H1 (cell line): ENCODE measurements at regions not wholly inside any gene's neighbourhood (a gene's known extent, or its start where the extent isn't known, plus 50 kb on each side); places are given as distances from the start of the nearest gene placed in this dataset.

Experiments
- CTCF ChIA-PET: fragments of 300-600 bp; sonication (Branson Sonifier 250); formaldehyde crosslinking; loops from one replicate; lab custom pipeline; 2021; ENCODE audit not compliant: partially characterized antibody; lab: Charles Lee
- POLR2A ChIA-PET: fragments of 300-600 bp; sonication (Branson Sonifier 250); formaldehyde crosslinking; loops from one replicate; lab custom pipeline; 2021; ENCODE audit warnings: inconsistent platforms; ENCODE audit not compliant: partially characterized antibody; lab: Charles Lee
- DNase-seq, 2 experiments: peaks; one replicate each; pipeline versions ENCODE4 v3.0.0 to v3.0.0-alpha.2; 2010 to 2022; ENCODE audit warnings: low spot score in 2 of 2, low read depth in 1 of 2, mixed read lengths in 1 of 2
- FAIRE-seq: peaks from 2 replicates; lab custom pipeline; 2011; peaks lifted over from hg19 to GRCh38; lab: Jason Lieb, UNC
- H2AFZ ChIP-seq: 2 replicates; pipeline ENCODE4 v1.8.1; 2012; ENCODE audit warnings: low read length, inconsistent platforms
- H2AK5ac ChIP-seq: 2 replicates; pipeline ENCODE4 v1.6.1; 2013; ENCODE audit warnings: low read depth, low read length
- H2BK120ac ChIP-seq: replicated peaks from 2 replicates; pipeline ENCODE3; 2013; ENCODE audit warnings: low read depth, low read length, inconsistent platforms
- H2BK12ac ChIP-seq: 2 replicates; pipeline ENCODE4 v1.6.1; 2013; ENCODE audit warnings: low read depth, low read length
- H2BK15ac ChIP-seq: 2 replicates; pipeline ENCODE4 v1.6.1; 2013; ENCODE audit warnings: low read length
- H2BK20ac ChIP-seq: 2 replicates; pipeline ENCODE4 v1.6.1; 2013; ENCODE audit warnings: low read length
- H2BK5ac ChIP-seq: 2 replicates; pipeline ENCODE4 v1.6.1; 2013; ENCODE audit warnings: low read depth, low read length
- H3K14ac ChIP-seq: 2 replicates; pipeline ENCODE4 v1.6.1; 2013; ENCODE audit warnings: inconsistent platforms; ENCODE audit not compliant: insufficient read length
- H3K18ac ChIP-seq: 2 replicates; pipeline ENCODE4 v1.6.1; 2013; ENCODE audit warnings: low read length; ENCODE audit errors: extremely low read depth
- H3K23ac ChIP-seq: 2 replicates; pipeline ENCODE4 v1.6.1; 2013; ENCODE audit warnings: inconsistent platforms; ENCODE audit not compliant: insufficient read length
- H3K23me2 ChIP-seq: 2 replicates; pipeline ENCODE4 v1.6.1; 2013; ENCODE audit warnings: low read depth, low read length
- H3K27ac ChIP-seq: 2 replicates; pipeline ENCODE4 v1.6.1; 2011; ENCODE audit warnings: low read depth, low read length, inconsistent platforms
- H3K27me3 ChIP-seq, 4 experiments: replicated peaks in 1 of 4; 1 replicate in 1 of 4; 2 replicates in 3 of 4; pipeline versions ENCODE4 v1.6.1 to v1.8.1; 2011 to 2013; ENCODE audit warnings: low read length in 3 of 4, mild to moderate bottlenecking in 3 of 4, inconsistent platforms in 2 of 4, mixed read lengths in 2 of 4, moderate library complexity in 1 of 4; ENCODE audit not compliant: control insufficient read depth in 3 of 4, insufficient read depth in 3 of 4; ENCODE audit errors: extremely low read depth in 1 of 4
- H3K36me3 ChIP-seq, 4 experiments: 2 replicates each; pipeline versions ENCODE4 v1.6.1 to v1.8.1; 2011 to 2013; ENCODE audit warnings: mild to moderate bottlenecking in 4 of 4, low read length in 3 of 4, moderate library complexity in 2 of 4, control low read depth in 1 of 4, inconsistent platforms in 1 of 4; ENCODE audit not compliant: insufficient read depth in 4 of 4, control insufficient read depth in 2 of 4
- H3K4ac ChIP-seq: replicated peaks from 2 replicates; pipeline ENCODE3; 2013; ENCODE audit warnings: low read length, low read depth, mixed read lengths, inconsistent platforms; ENCODE audit not compliant: insufficient read length
- H3K4me1 ChIP-seq, 4 experiments: replicated peaks in 1 of 4; 1 replicate in 1 of 4; 2 replicates in 3 of 4; pipeline versions ENCODE4 v1.6.1 to v1.8.1; 2011 to 2013; ENCODE audit warnings: low read length in 3 of 4, inconsistent platforms in 2 of 4, mixed read lengths in 1 of 4; ENCODE audit not compliant: insufficient read depth in 4 of 4, control insufficient read depth in 3 of 4
- H3K4me2 ChIP-seq, 2 experiments: 2 replicates each; pipeline versions ENCODE4 v1.6.1 to v1.8.1; 2011 to 2013; ENCODE audit warnings: low read depth in 2 of 2, low read length in 2 of 2, control low read depth in 1 of 2, inconsistent platforms in 1 of 2, mild to moderate bottlenecking in 1 of 2; ENCODE audit not compliant: insufficient read depth in 1 of 2
- H3K4me3 ChIP-seq, 4 experiments: fragments of 200-600, 300-600 bp in 1 of 4; sonication (generic), shearing (Covaris generic), sonication (Bioruptor Twin) in 1 of 4; 2 replicates each; pipeline versions ENCODE4 v1.5.1 to v1.8.1; 2011 to 2016; ENCODE audit warnings: low read length in 4 of 4, low read depth in 3 of 4, control low read depth in 2 of 4, inconsistent platforms in 2 of 4, mild to moderate bottlenecking in 2 of 4, mixed read lengths in 1 of 4, moderate library complexity in 1 of 4; ENCODE audit not compliant: insufficient read depth in 2 of 4; ENCODE audit errors: extremely low read depth in 1 of 4
- H3K56ac ChIP-seq: replicated peaks from 2 replicates; pipeline ENCODE3; 2013; ENCODE audit warnings: low read depth, mild to moderate bottlenecking, mixed read lengths, low read length, inconsistent platforms; ENCODE audit not compliant: insufficient read length
- H3K79me1 ChIP-seq: 2 replicates; pipeline ENCODE4 v1.6.1; 2013; ENCODE audit warnings: low read depth, low read length, control low read depth
- H3K79me2 ChIP-seq, 2 experiments: 2 replicates each; pipeline versions ENCODE4 v1.6.1 to v1.8.1; 2012 to 2013; ENCODE audit warnings: low read length in 2 of 2, mild to moderate bottlenecking in 2 of 2, inconsistent platforms in 1 of 2; ENCODE audit not compliant: insufficient read depth in 2 of 2, control insufficient read depth in 1 of 2
- H3K9ac ChIP-seq, 4 experiments: replicated peaks in 1 of 4; 1 replicate in 1 of 4; 2 replicates in 3 of 4; pipeline versions ENCODE4 v1.6.1 to v1.8.1; 2011 to 2013; ENCODE audit warnings: low read depth in 3 of 4, low read length in 3 of 4, control low read depth in 2 of 4, mild to moderate bottlenecking in 2 of 4, moderate library complexity in 2 of 4, inconsistent platforms in 1 of 4; ENCODE audit errors: extremely low read depth in 1 of 4
- H3K9me3 ChIP-seq, 2 experiments: 2 replicates each; pipeline versions ENCODE4 v1.6.1 to v1.8.1; 2012 to 2013; ENCODE audit warnings: mild to moderate bottlenecking in 2 of 2, moderate library complexity in 2 of 2, control low read depth in 1 of 2, inconsistent platforms in 1 of 2, low read depth in 1 of 2, low read length in 1 of 2, mixed read lengths in 1 of 2; ENCODE audit not compliant: insufficient read depth in 2 of 2
- H4K20me1 ChIP-seq, 2 experiments: replicated peaks in 1 of 2; 2 replicates each; pipeline versions ENCODE3 to v1.8.1; 2011 to 2013; ENCODE audit warnings: inconsistent platforms in 2 of 2, low read length in 2 of 2, mild to moderate bottlenecking in 1 of 2; ENCODE audit not compliant: insufficient read depth in 2 of 2, control insufficient read depth in 1 of 2
- H4K5ac ChIP-seq: 2 replicates; pipeline ENCODE4 v1.6.1; 2013; ENCODE audit warnings: low read length, low read depth, mixed read lengths, inconsistent platforms; ENCODE audit not compliant: insufficient read length
- H4K8ac ChIP-seq: 2 replicates; pipeline ENCODE4 v1.8.0; 2013; ENCODE audit warnings: mild to moderate bottlenecking, moderate library complexity, low read length, inconsistent platforms; ENCODE audit not compliant: insufficient read depth; ENCODE audit errors: extremely low read depth
- H4K91ac ChIP-seq: replicated peaks from 2 replicates; pipeline ENCODE3; 2013; ENCODE audit warnings: low read length, mixed read lengths, inconsistent platforms; ENCODE audit not compliant: insufficient read length
- EGR1 ChIP-seq: IDR thresholded peaks from 2 replicates; pipeline ENCODE4 v1.6.1; 2011; ENCODE audit warnings: low read depth, low read length, borderline replicate concordance
- EP300 ChIP-seq, 2 experiments: IDR thresholded peaks; 1 replicate in 1 of 2; 2 replicates in 1 of 2; pipeline ENCODE4 v1.6.1; 2011 to 2012; ENCODE audit warnings: low read depth in 2 of 2, low read length in 2 of 2, mild to moderate bottlenecking in 2 of 2, borderline replicate concordance in 1 of 2, inconsistent platforms in 1 of 2, moderate library complexity in 1 of 2
- HDAC6 ChIP-seq: IDR thresholded peaks from one replicate; pipeline ENCODE4 v1.7.1; 2012; ENCODE audit warnings: low read depth, mild to moderate bottlenecking, inconsistent platforms, low read length, moderate library complexity
- KDM1A ChIP-seq: fragments of 200-600, 300-600 bp; sonication (generic); IDR thresholded peaks from 2 replicates; pipeline ENCODE4 v1.7.1; 2016; ENCODE audit warnings: mild to moderate bottlenecking, low read length, borderline replicate concordance
- KDM4A ChIP-seq: IDR thresholded peaks from one replicate; pipeline ENCODE4 v1.7.1; 2012; ENCODE audit warnings: low read depth, mild to moderate bottlenecking, moderate library complexity, low read length, inconsistent platforms; ENCODE audit not compliant: severe bottlenecking
- NRF1 ChIP-seq: IDR thresholded peaks from 2 replicates; pipeline ENCODE4 v1.6.1; 2011; ENCODE audit warnings: mild to moderate bottlenecking, low read depth, low read length, improper control_type of control experiment
- PHF8 ChIP-seq: fragments of 200-600 bp; sonication (generic); conservative IDR thresholded peaks from 2 replicates; pipeline ENCODE4 v1.7.1; 2012; ENCODE audit warnings: low read depth, mild to moderate bottlenecking, inconsistent platforms, low read length, moderate library complexity
- POLR2A ChIP-seq, 2 experiments: IDR thresholded peaks; 1 replicate in 1 of 2; 2 replicates in 1 of 2; pipeline ENCODE4 v1.6.1; 2011; ENCODE audit warnings: low read depth in 2 of 2, low read length in 2 of 2, mild to moderate bottlenecking in 2 of 2; ENCODE audit errors: control extremely low read depth in 1 of 2
- RBBP5 ChIP-seq: IDR thresholded peaks from 2 replicates; pipeline ENCODE4 v1.7.1; 2012; ENCODE audit warnings: low read depth, mild to moderate bottlenecking, inconsistent platforms, low read length, moderate library complexity, borderline replicate concordance
- SIN3A ChIP-seq, 2 experiments: IDR thresholded peaks in 1 of 2; conservative IDR thresholded peaks in 1 of 2; 2 replicates each; pipeline ENCODE4 v1.6.1; 2011 to 2012; ENCODE audit warnings: low read length in 2 of 2, improper control_type of control experiment in 1 of 2, low read depth in 1 of 2, mild to moderate bottlenecking in 1 of 2
- SIRT6 ChIP-seq: IDR thresholded peaks from one replicate; pipeline ENCODE4 v1.7.1; 2012; ENCODE audit warnings: low read length, inconsistent platforms
- SIX5 ChIP-seq: IDR thresholded peaks from 2 replicates; pipeline ENCODE4 v1.6.1; 2011; ENCODE audit warnings: mild to moderate bottlenecking, low read depth, low read length
- SP4 ChIP-seq: IDR thresholded peaks from 2 replicates; pipeline ENCODE4 v1.6.1; 2012; ENCODE audit warnings: low read length, inconsistent platforms
- TEAD4 ChIP-seq: IDR thresholded peaks from 2 replicates; pipeline ENCODE4 v1.6.1; 2012; ENCODE audit warnings: low read depth, low read length, inconsistent platforms, mixed read lengths
- WGBS, 2 experiments: shearing (Covaris generic) in 1 of 2; methylation state at CpG; one replicate each; pipeline versions ENCODE4 v1.1.6 to v1.1.7; 2013 to 2015; ENCODE audit warnings: low lambda C conversion rate in 2 of 2, mixed read lengths in 2 of 2, inconsistent platforms in 1 of 2, low coverage in 1 of 2, missing lambda C conversion rate in 1 of 2; ENCODE audit not compliant: insufficient replicate concordance in 2 of 2, insufficient coverage in 1 of 2, insufficient read length in 1 of 2; ENCODE audit errors: extremely low coverage in 1 of 2, missing lambda C conversion rate in 1 of 2; 5-methylcytosine and 5-hydroxymethylcytosine counted together
- TF ChIP-seq, protein P1 (sequence below): IDR thresholded peaks from 2 replicates; pipeline ENCODE4 v1.6.1; 2011; ENCODE audit warnings: low read depth, mild to moderate bottlenecking, low read length; ENCODE audit not compliant: insufficient read depth

DNA sequence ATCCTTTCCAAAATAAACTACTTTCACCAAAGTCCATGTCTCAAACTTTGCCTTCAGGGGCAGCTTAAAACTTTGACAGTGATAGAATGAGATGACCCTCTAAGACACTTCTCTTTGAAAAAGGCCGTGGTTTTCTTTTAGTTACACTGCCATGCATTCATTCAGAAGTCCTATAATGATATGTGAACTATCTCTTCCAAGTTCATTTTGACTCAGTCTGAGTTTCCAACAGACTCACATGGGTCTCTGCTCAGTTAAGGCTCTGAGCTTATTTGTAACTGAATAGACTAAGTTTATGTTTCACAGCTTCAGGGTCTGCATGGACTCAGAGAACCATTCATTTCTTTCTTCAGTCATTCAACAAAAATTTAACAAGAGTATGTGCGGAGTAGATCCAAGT lies 208.9 kb upstream of the PRSS1 start:
- CTCF ChIA-PET: interaction anchor here (0.8 to 2.7 kb wide), 11 partner anchors 14 to 79 kb away, joined by 3 to 12 read pairs (median 4); no protein-coding TSS in a partner anchor
- no peak for DNase-seq
- Histone ChIP-seq H3K18ac (no peak overlapping the region), H3K27ac (no peak overlapping the region), H2BK15ac (no peak overlapping the region), H3K4ac (no peak overlapping the region), H3K36me3 (no peaks in the 10 kb centered on the region), H2BK12ac (no peak overlapping the region), H2BK20ac (no peak overlapping the region), H3K4me1 (no peaks in the 10 kb centered on the region), H4K20me1 (no peaks in the 10 kb centered on the region), H3K23me2 (no peaks in the 10 kb centered on the region), H2AFZ (no peak overlapping the region), H3K9ac (no peak overlapping the region), H2BK120ac (no peak overlapping the region), H3K9me3 (no peaks in the 10 kb centered on the region), H3K23ac (no peak overlapping the region), H2AK5ac (no peak overlapping the region), H3K4me3 (no peak overlapping the region), H3K79me2 (no peaks in the 10 kb centered on the region), H4K91ac (no peak overlapping the region), H4K8ac (no peak overlapping the region), H3K56ac (no peak overlapping the region), H4K5ac (no peak overlapping the region), H3K27me3 (no peaks in the 10 kb centered on the region; a peak in 1 of 7 replicates), H3K4me2 (no peak overlapping the region), H2BK5ac (no peak overlapping the region), H3K14ac (no peak overlapping the region), H3K79me1 (no peaks in the 10 kb centered on the region)
- POLR2A ChIA-PET: no interaction called here
- FAIRE-seq: no peak
- WGBS, 2 experiments: 88% methylated on average over 2 of the region's 2 CpGs; no CpG with 5 or more reads in 1 of the 2 experiments
- TF ChIP-seq EP300 (IDR thresholded peaks at IDR 0.05; ENCODE audit: borderline replicate concordance in 1 of 2, low read depth in 2 of 2, low read length in 2 of 2) (no peak), TEAD4 (no peak), SIX5 (no peak), KDM4A (no peak), RBBP5 (no peak), KDM1A (no peak), SIRT6 (no peak), EGR1 (no peak), PHF8 (no peak), SIN3A (conservative IDR thresholded peaks at IDR 0.05 in 1 of 2, IDR thresholded peaks at IDR 0.05 in 1 of 2; ENCODE audit: low read depth in 1 of 2, low read length in 2 of 2) (no peak), NRF1 (no peak), SP4 (no peak), HDAC6 (no peak), POLR2A (IDR thresholded peaks at IDR 0.05; ENCODE audit: control extremely low read depth in 1 of 2, low read depth in 2 of 2, low read length in 2 of 2) (no peak)
- TF ChIP-seq, protein P1, sequence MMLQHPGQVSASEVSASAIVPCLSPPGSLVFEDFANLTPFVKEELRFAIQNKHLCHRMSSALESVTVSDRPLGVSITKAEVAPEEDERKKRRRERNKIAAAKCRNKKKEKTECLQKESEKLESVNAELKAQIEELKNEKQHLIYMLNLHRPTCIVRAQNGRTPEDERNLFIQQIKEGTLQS: no peak
